WTC11 (cell line): ENCODE measurements at regions not wholly inside any gene's neighbourhood (a gene's known extent, or its start where the extent isn't known, plus 50 kb on each side); places are given as distances from the start of the nearest gene placed in this dataset.
A peak's percentile ranks its signal among the peaks of the same experiment; 100 is the strongest.

ENCODE experiments used
- ATAC-seq: fragments of 200-7000 bp; cut with Tn5 transposase; 2 replicates; pipeline ENCODE4 v1.10.0; 2021; ENCODE audit warnings: mild to moderate bottlenecking, moderate library complexity
- CTCF ChIA-PET: fragments of 300-600 bp; sonication (Branson Sonifier 250); formaldehyde crosslinking; loops from one replicate; lab custom pipeline; 2021; ENCODE audit warnings: antibody characterized with exemption; lab: Charles Lee
- POLR2A ChIA-PET: fragments of 350-600 bp; sonication (Branson Sonifier 250); formaldehyde crosslinking; loops from one replicate; lab custom pipeline; 2021; ENCODE audit warnings: antibody characterized with exemption; lab: Charles Lee
- DNase-seq: peaks from one replicate; pipeline ENCODE4 v3.0.0; 2021; ENCODE audit warnings: low spot score
- H3K27ac Mint-ChIP-seq: 2 replicates; pipeline ENCODE4 v1.8.0; 2021; ENCODE audit warnings: mixed read lengths
- H3K27me3 Mint-ChIP-seq: 2 replicates; pipeline ENCODE4 v1.8.0; 2021; ENCODE audit warnings: low read depth, mild to moderate bottlenecking, moderate library complexity, mixed read lengths
- H3K36me3 Mint-ChIP-seq: 2 replicates; pipeline ENCODE4 v1.8.0; 2021; ENCODE audit warnings: mixed read lengths
- H3K4me1 Mint-ChIP-seq: 2 replicates; pipeline ENCODE4 v1.8.0; 2022; ENCODE audit warnings: mixed read lengths
- H3K4me3 Mint-ChIP-seq: 2 replicates; pipeline ENCODE4 v1.8.0; 2021; ENCODE audit warnings: mild to moderate bottlenecking, moderate library complexity, mixed read lengths
- H3K9me3 Mint-ChIP-seq: 2 replicates; pipeline ENCODE4 v1.8.0; 2021; ENCODE audit warnings: mixed read lengths
- AR ChIP-seq: fragments of 250-450 bp; sonication (Bioruptor Pico); IDR thresholded peaks from 2 replicates; pipeline ENCODE4 v1.9.0; 2021; ENCODE audit warnings: mild to moderate bottlenecking
- ATF1 ChIP-seq: sonication (generic); formaldehyde crosslinking; IDR thresholded peaks from 2 replicates; pipeline ENCODE4 v1.8.1; 2023; ENCODE audit warnings: mild to moderate bottlenecking, moderate library complexity, missing genetic modification reagents
- ATF3 ChIP-seq: sonication (generic); formaldehyde crosslinking; conservative IDR thresholded peaks from 2 replicates; pipeline ENCODE4 v1.8.1; 2022; ENCODE audit warnings: mild to moderate bottlenecking, missing genetic modification reagents
- CREM ChIP-seq: sonication (generic); formaldehyde crosslinking; IDR thresholded peaks from 2 replicates; pipeline ENCODE4 v1.8.1; 2022; ENCODE audit warnings: mild to moderate bottlenecking, missing genetic modification reagents, moderate library complexity
- E2F4 ChIP-seq: sonication (generic); formaldehyde crosslinking; IDR thresholded peaks from 2 replicates; pipeline ENCODE4 v1.8.1; 2022; ENCODE audit warnings: low read depth, mild to moderate bottlenecking, moderate library complexity, missing genetic modification reagents, borderline replicate concordance
- EMX1 ChIP-seq: fragments of 250-450 bp; sonication (Bioruptor Pico); IDR thresholded peaks from 2 replicates; pipeline ENCODE4 v1.8.0; 2021; ENCODE audit warnings: mild to moderate bottlenecking
- FOXK1 ChIP-seq: sonication (generic); formaldehyde crosslinking; IDR thresholded peaks from 2 replicates; pipeline ENCODE4 v1.8.0; 2022; ENCODE audit warnings: mild to moderate bottlenecking, moderate library complexity, missing genetic modification reagents
- GABPB1 ChIP-seq: sonication (generic); formaldehyde crosslinking; IDR thresholded peaks from 2 replicates; pipeline ENCODE4 v1.8.1; 2023; ENCODE audit warnings: mild to moderate bottlenecking, missing genetic modification reagents
- GRHL2 ChIP-seq: fragments of 250-450 bp; sonication (Bioruptor Pico); IDR thresholded peaks from 2 replicates; pipeline ENCODE4 v1.8.0; 2022; ENCODE audit warnings: mild to moderate bottlenecking, moderate library complexity; ENCODE audit not compliant: insufficient replicate concordance, severe bottlenecking
- GTF2I ChIP-seq: fragments of 250-450 bp; sonication (Bioruptor Pico); conservative IDR thresholded peaks from 2 replicates; pipeline ENCODE4 v1.4.0; 2021; ENCODE audit warnings: mild to moderate bottlenecking
- IRF2 ChIP-seq: sonication (generic); formaldehyde crosslinking; IDR thresholded peaks from 2 replicates; pipeline ENCODE4 v1.8.0; 2022; ENCODE audit warnings: low read depth, missing genetic modification reagents, borderline replicate concordance
- KAT7 ChIP-seq: sonication (generic); formaldehyde crosslinking; IDR thresholded peaks from 2 replicates; pipeline ENCODE4 v1.8.1; 2023; ENCODE audit warnings: missing genetic modification reagents, mild to moderate bottlenecking, borderline replicate concordance
- MLX ChIP-seq: sonication (generic); formaldehyde crosslinking; IDR thresholded peaks from 2 replicates; pipeline ENCODE4 v1.8.1; 2023; ENCODE audit warnings: mild to moderate bottlenecking, missing genetic modification reagents, moderate library complexity
- MXD4 ChIP-seq: fragments of 250-450 bp; sonication (Bioruptor Pico); IDR thresholded peaks from 2 replicates; pipeline ENCODE4 v1.8.0; 2021; ENCODE audit warnings: mild to moderate bottlenecking, moderate library complexity, borderline replicate concordance
- NR3C1 ChIP-seq: sonication (generic); formaldehyde crosslinking; conservative IDR thresholded peaks from 2 replicates; pipeline ENCODE4 v1.8.1; 2023; ENCODE audit warnings: low read depth, mild to moderate bottlenecking, missing genetic modification reagents
- PREB ChIP-seq: sonication (generic); formaldehyde crosslinking; IDR thresholded peaks from 2 replicates; pipeline ENCODE4 v1.8.1; 2022; ENCODE audit warnings: mild to moderate bottlenecking, missing genetic modification reagents, moderate library complexity, borderline replicate concordance
- RELA ChIP-seq: sonication (generic); formaldehyde crosslinking; IDR thresholded peaks from 2 replicates; pipeline ENCODE4 v1.8.1; 2022; ENCODE audit warnings: missing genetic modification reagents, mild to moderate bottlenecking, borderline replicate concordance
- SMAD3 ChIP-seq: sonication (generic); formaldehyde crosslinking; IDR thresholded peaks from 2 replicates; pipeline ENCODE4 v1.8.0; 2022; ENCODE audit warnings: missing genetic modification reagents, mild to moderate bottlenecking, borderline replicate concordance
- SOX15 ChIP-seq: fragments of 250-450 bp; sonication (Bioruptor Pico); IDR thresholded peaks from 2 replicates; pipeline ENCODE4 v1.9.0; 2021; ENCODE audit warnings: mild to moderate bottlenecking
- USF2 ChIP-seq: sonication (generic); formaldehyde crosslinking; IDR thresholded peaks from 2 replicates; pipeline ENCODE4 v1.8.1; 2023; ENCODE audit warnings: mild to moderate bottlenecking, missing genetic modification reagents, moderate library complexity
- ZBTB43 ChIP-seq: sonication (generic); formaldehyde crosslinking; IDR thresholded peaks from 2 replicates; pipeline ENCODE4 v1.8.1; 2023; ENCODE audit warnings: mild to moderate bottlenecking, missing genetic modification reagents
- ZNF138 ChIP-seq: sonication (generic); formaldehyde crosslinking; conservative IDR thresholded peaks from 2 replicates; pipeline ENCODE4 v1.8.1; 2022; ENCODE audit warnings: mild to moderate bottlenecking, moderate library complexity, missing genetic modification reagents
- ZNF317 ChIP-seq: sonication (generic); formaldehyde crosslinking; IDR thresholded peaks from 2 replicates; pipeline ENCODE4 v1.8.1; 2023; ENCODE audit warnings: low read depth, mild to moderate bottlenecking, moderate library complexity, missing genetic modification reagents, borderline replicate concordance
- ZNF416 ChIP-seq: fragments of 250-450 bp; sonication (Bioruptor Pico); IDR thresholded peaks from 2 replicates; pipeline ENCODE4 v1.9.0; 2021; ENCODE audit warnings: mild to moderate bottlenecking, inconsistent platforms
- ZNF512 ChIP-seq: sonication (generic); formaldehyde crosslinking; IDR thresholded peaks from 2 replicates; pipeline ENCODE4 v1.8.1; 2022; ENCODE audit warnings: missing genetic modification reagents, borderline replicate concordance

GRCh38 chr1:175861626-175862367, 118.4 kb upstream of the TNR start (continued):
- TF ChIP-seq AR: no peak
- TF ChIP-seq ZBTB43: no peak
- no peak for TF ChIP-seq KAT7 (CRISPR knock-in tag)
- TF ChIP-seq FOXK1: no peak
- TF ChIP-seq EMX1 (CRISPR knock-in tag): no peak
- no peak for TF ChIP-seq ATF1
- no peak for TF ChIP-seq NR3C1 (CRISPR knock-in tag)
- no peak for TF ChIP-seq GTF2I
- no peak for TF ChIP-seq IRF2 (CRISPR knock-in tag)

GRCh38 chr1:175857756-175858155, 114.4 kb upstream of the TNR start:
- Mint-ChIP-seq H3K4me1 (peaks cover 55% of the 10 kb centered on the region), H3K27ac (no peak overlapping the region; the same call in 1 of the 2 replicates), H3K36me3 (no peaks in the 10 kb centered on the region), H3K9me3 (peaks cover 5% of the 10 kb centered on the region), H3K27me3 (peaks cover 6% of the 10 kb centered on the region), H3K4me3 (no peak overlapping the region)
- peak; percentile 16; the same call in 1 of the 2 replicates for ATAC-seq
- ChIA-PET CTCF (interaction anchor here (2.2 kb wide), 1 partner anchor 7 kb away, joined by 8 read pairs; no protein-coding TSS in a partner anchor), POLR2A (no interaction called here)
- DNase-seq: no peak
- TF ChIP-seq ZNF512 (CRISPR knock-in tag): no peak
- no peak for TF ChIP-seq RELA (CRISPR knock-in tag)
- TF ChIP-seq ATF3 (CRISPR knock-in tag): no peak
- no peak for TF ChIP-seq SOX15 (CRISPR knock-in tag)
- TF ChIP-seq MXD4 (CRISPR knock-in tag): no peak
- no peak for TF ChIP-seq ZBTB43
- no peak for TF ChIP-seq ZNF138
- TF ChIP-seq USF2 (CRISPR knock-in tag): no peak
- TF ChIP-seq MLX (CRISPR knock-in tag): no peak
- no peak for TF ChIP-seq SMAD3 (CRISPR knock-in tag)
- no peak for TF ChIP-seq PREB
- TF ChIP-seq ZNF416: no peak
- TF ChIP-seq GRHL2 (CRISPR knock-in tag): no peak
- no peak for TF ChIP-seq ZNF317 (CRISPR knock-in tag)
- TF ChIP-seq GABPB1 (CRISPR knock-in tag): no peak
- TF ChIP-seq E2F4 (CRISPR knock-in tag): no peak
- no peak for TF ChIP-seq CREM (CRISPR knock-in tag)
